Inflammatory macrophage (primary cell): ENCODE measurements at regions not wholly inside any gene's neighbourhood (a gene's known extent, or its start where the extent isn't known, plus 50 kb on each side); places are given as distances from the start of the nearest gene placed in this dataset.

ENCODE experiments used
- DNase-seq, 2 donors: peaks; one replicate each; pipeline ENCODE4 v3.0.0-alpha.2; 2020 to 2022

DNA sequence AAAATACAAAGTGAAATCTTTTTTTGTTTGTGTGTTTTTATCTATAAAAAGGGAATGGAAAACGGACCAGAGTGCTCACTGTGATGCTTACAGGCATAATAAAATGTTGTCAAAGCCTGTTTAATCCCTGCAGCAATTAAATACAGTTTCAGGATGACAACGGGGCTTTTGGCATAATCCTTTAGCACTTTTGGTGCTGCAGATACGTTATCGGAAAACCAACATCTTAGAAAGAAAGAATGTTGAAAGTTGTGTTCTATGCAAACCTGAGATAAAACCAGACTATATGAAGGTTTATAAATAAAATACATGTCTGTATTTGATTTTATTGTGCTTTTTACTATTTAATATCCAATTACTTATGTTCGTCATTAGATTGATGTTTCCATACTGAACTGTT is 307.4 kb upstream of the DAB2 start:
- DNase-seq: no peak

- no peak for DNase-seq
Observed at GRCh38 chr5:39730699-39731098, 305.9 kb upstream of the DAB2 start.

- no peak for DNase-seq
Observed at GRCh38 chr5:39730006-39730405, 305.2 kb upstream of the DAB2 start.

DNA sequence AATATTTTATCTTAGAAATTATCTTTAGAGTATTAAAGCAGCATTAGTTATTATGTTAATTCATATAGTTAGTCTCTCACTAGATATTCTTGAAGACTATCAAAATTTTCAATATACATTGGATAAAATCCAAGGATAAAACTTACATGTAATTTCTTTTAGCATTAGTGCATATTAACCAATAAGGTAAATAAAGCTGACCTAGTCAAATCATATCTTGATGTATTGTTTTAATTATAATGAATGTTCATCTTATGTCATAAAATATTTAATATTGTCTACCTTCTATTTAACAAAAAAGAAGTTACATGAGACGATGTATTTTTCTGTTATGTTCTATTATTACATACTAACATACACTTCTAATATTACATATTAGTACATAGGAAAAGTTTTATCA is 301.7 kb upstream of the DAB2 start:
- DNase-seq: no peak

DNA sequence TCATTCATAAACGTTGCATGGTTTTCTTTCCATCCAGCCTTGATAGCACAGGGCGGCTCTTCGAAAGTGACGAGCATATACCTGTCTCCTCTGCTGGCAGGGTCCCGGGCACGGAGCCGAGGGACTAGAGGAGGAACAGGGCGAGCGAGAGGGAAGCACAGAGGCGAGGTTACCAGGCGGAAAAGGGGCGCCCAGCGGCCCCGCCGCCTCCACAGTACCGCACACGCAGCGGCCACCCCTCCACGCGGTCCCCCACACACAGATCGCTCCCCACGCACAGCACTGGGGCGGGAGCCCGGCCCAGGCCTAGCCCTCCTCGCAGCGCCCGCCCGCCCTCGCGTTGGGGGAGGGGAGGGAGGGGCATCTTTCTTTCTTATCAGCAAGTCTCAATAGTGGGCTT is 296.6 kb upstream of the DAB2 start:
- no peak for DNase-seq

DNA sequence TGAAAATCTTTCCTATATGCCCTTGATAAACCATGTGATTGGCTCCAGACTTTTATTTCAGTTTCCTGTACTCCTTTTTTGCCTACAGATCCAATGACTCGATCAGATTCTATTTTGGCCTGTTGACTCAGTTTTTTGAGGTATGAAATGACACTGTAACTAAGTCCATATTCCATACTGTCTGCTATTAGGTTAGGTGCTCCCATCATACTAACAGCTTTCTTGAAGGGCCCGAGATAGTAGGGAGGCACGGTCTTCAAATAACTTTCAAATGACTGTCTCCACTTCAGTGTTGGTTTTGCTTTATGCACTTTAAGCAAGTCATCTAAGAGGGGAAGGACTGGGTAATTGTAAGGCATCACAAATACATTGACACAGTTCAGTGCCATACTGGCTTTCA is 295.4 kb upstream of the DAB2 start:
- no peak for DNase-seq

- no peak for DNase-seq
Observed at GRCh38 chr5:39717176-39717897, 292.6 kb upstream of the DAB2 start.

- peak; percentile 42 to 50 for DNase-seq
Observed at GRCh38 chr5:39716532-39717028, 291.8 kb upstream of the DAB2 start.

DNA sequence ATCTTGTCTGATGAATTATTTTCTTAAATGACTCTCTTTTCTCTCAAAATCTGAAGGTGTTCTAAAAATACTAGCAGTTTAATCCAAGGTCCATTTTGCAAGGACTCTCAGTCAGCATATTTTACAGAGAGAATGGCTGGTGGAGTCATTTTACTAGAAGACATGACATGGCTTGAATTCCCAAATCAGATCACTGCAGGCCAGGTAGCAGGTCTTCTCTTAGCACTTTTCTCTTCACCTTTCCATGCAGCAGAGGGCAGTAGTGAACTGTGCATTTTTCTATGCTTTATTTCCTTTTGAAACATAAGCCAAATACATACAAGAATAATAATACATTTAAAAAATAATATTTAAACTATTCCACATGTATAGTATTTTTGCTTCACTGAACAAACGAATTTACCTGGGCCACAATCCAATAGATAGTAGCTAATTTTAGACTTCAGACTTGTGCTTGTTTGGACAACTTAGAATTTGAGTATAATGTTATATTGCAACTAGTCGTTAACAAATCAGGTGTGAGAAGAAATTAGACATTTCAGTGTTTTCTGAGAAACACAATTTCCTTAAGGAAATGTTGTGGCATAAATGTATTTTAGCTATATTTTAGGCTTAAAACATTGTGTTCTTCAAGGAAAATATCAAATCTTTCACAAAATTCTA is 289.4 kb upstream of the DAB2 start:
- peak; percentile 53 to 62 for DNase-seq

DNA sequence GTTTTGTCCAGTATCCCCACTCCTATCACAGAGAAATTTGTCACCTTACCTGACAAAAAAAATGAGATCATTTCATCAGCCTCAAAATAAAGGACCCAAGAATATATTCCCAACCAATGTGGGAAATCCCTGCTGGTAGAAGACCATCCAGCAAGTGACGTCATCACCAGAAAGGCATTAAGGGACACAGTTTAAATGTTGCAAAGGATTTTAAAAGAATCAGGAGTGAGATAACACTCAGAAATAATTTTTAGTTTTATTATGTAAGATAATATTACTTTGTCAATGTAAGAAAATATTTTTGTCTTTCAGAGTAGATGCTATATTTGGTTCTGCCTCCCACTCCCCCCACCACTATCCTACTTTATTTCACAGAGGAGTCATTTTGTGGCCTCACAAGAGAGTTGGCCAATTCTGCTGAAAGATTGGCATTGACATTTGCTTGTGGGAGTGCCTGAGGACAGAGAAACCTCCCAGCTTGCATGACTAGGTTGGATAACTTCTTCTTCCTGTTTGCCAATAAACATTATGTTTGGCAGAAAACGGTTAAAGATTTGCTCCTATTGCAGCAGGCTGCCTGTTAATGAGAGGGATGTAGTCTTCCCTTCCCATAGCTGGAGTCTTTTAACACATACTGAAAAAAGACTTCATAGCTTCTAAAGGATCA is 288.6 kb upstream of the DAB2 start:
- DNase-seq: peak; percentile 88

DNA sequence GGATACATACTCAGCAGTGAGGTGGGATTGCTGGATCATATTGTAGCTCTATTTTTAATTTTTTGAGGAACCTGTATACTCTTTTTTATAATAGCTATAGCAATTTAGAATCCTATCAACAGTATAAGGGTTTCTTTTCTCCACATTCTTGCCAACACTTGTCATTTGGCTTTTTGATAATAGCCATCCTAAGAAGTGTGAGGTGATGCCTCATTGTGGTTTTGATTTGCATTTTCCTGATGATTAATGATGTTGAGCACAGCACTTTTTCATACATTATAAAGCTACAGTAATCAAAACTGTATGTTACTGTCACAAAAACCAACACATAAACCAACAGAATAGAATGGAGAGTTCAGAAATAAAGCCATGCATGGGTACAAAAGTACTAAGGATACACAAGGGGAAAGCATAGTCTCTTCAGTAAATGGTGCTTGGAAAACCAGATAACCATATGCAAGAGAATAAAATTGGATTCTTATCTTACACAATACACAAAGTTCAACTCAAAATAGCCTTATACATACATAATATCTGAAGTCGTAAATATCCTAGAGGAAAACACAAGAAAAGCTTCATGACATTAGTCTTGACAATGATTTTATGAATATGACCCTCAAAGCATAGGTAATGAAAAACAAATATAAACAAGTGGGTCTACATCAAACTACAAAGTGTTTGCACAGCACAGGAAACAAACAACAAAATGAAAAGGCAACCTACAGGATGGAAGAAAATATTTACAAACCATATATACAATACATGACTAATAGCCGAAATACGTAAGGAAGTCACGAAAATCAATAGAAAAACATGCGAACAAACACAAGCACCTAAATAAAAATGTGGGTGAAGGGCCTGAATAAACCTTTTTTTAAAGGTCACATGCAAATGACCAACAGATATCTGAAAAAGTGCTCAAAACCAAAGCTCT is 287.8 kb upstream of the DAB2 start:
- no peak for DNase-seq

- DNase-seq: no peak
Observed at GRCh38 chr5:39711821-39712220, 287.0 kb upstream of the DAB2 start.

GRCh38 chr5:39709032-39709431 is 284.3 kb upstream of the DAB2 start:
- no peak for DNase-seq

- no peak for DNase-seq
Observed at GRCh38 chr5:39702928-39703327, 278.1 kb upstream of the DAB2 start.

GRCh38 chr5:39700523-39700922 is 275.7 kb upstream of the DAB2 start:
- peak; percentile 3 to 33 for DNase-seq

DNA sequence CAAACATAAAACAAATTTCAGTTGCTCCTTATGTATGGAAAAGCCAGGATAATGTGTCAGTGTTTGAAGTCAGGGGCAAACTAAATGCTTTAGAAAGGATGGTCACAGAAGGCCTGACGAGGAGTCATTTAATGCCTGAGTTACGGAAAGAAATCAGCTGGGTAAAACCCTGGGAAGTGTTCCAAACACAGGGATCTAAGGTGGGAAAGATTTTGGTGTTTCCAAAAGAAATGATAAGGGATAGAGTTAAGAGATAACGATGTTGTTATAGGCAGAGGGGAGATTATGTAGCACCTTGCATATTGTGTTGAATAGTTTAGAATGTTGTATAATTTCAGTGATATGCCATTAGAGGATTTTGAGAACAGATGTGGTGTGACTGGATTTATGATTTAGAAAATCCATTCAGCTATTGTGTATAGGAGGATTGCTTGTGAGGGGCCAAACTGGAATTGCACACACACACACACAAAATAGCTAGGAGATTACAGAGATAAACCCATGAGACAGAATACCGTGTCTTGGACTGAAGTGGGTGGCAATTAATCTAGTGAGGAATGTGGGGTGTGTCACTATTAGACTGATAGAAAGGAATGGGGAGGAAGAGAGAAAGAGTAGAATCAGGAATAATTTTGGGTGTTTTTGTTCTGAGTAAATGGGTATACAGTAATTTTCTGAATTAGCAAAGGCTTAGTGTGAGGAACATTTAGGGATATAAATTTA is 274.2 kb upstream of the DAB2 start:
- no peak for DNase-seq

GRCh38 chr5:39697881-39698280 is 273.1 kb upstream of the DAB2 start:
- no peak for DNase-seq

GRCh38 chr5:39696672-39697398 is 272.1 kb upstream of the DAB2 start:
- DNase-seq: no peak

GRCh38 chr5:39691993-39692392 is 267.2 kb upstream of the DAB2 start:
- DNase-seq: no peak

DNA sequence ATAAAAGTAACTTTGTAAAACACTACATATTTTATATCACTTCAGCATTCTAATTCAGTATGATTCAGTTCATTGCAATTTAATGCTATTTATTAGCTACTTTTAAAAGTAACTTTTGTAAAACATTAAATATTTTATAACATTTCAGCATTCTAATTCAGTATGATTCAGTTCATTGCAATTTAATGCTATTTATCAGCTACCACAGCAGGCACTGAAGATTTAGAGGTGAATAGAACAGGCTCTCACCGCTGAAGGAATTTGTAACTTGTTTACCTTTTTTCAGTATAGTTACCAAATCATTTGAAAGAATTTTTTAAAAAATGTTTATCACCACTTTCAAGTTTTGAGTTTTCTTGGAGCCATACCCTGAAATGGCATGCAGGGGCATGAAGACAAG is 266.4 kb upstream of the DAB2 start:
- DNase-seq: no peak

GRCh38 chr5:39689919-39690318 is 265.1 kb upstream of the DAB2 start:
- DNase-seq: no peak
